Cardiac fibroblast (primary cell): ENCODE measurements at regions not wholly inside any gene's neighbourhood (a gene's known extent, or its start where the extent isn't known, plus 50 kb on each side); places are given as distances from the start of the nearest gene placed in this dataset.

Source experiments
- DNase-seq, 2 donors: peaks; one replicate each; pipeline versions ENCODE4 v3.0.0 to v3.0.0-alpha.2; 2010; ENCODE audit warnings: low read depth in 2 of 2
- H3K4me3 ChIP-seq, 2 donors: replicated peaks in 1 of 2; 1 replicate in 1 of 2; 2 replicates in 1 of 2; pipeline ENCODE4 v1.5.1; 2011; ENCODE audit warnings: low read depth in 2 of 2, low read length in 2 of 2, mild to moderate bottlenecking in 2 of 2, moderate library complexity in 1 of 2
- TF ChIP-seq, protein P1 (sequence below): IDR thresholded peaks from one replicate; pipeline ENCODE4 v1.5.1; 2011; ENCODE audit warnings: low read depth, mild to moderate bottlenecking, low read length, inconsistent platforms

- TF ChIP-seq, protein P1, sequence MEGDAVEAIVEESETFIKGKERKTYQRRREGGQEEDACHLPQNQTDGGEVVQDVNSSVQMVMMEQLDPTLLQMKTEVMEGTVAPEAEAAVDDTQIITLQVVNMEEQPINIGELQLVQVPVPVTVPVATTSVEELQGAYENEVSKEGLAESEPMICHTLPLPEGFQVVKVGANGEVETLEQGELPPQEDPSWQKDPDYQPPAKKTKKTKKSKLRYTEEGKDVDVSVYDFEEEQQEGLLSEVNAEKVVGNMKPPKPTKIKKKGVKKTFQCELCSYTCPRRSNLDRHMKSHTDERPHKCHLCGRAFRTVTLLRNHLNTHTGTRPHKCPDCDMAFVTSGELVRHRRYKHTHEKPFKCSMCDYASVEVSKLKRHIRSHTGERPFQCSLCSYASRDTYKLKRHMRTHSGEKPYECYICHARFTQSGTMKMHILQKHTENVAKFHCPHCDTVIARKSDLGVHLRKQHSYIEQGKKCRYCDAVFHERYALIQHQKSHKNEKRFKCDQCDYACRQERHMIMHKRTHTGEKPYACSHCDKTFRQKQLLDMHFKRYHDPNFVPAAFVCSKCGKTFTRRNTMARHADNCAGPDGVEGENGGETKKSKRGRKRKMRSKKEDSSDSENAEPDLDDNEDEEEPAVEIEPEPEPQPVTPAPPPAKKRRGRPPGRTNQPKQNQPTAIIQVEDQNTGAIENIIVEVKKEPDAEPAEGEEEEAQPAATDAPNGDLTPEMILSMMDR = no peak
- DNase-seq = no peak
- H3K4me3 ChIP-seq = no peak overlapping the region
Observed at GRCh38 chr16:87239545-87239944, 77.6 kb downstream of the C16orf95 start.

DNA sequence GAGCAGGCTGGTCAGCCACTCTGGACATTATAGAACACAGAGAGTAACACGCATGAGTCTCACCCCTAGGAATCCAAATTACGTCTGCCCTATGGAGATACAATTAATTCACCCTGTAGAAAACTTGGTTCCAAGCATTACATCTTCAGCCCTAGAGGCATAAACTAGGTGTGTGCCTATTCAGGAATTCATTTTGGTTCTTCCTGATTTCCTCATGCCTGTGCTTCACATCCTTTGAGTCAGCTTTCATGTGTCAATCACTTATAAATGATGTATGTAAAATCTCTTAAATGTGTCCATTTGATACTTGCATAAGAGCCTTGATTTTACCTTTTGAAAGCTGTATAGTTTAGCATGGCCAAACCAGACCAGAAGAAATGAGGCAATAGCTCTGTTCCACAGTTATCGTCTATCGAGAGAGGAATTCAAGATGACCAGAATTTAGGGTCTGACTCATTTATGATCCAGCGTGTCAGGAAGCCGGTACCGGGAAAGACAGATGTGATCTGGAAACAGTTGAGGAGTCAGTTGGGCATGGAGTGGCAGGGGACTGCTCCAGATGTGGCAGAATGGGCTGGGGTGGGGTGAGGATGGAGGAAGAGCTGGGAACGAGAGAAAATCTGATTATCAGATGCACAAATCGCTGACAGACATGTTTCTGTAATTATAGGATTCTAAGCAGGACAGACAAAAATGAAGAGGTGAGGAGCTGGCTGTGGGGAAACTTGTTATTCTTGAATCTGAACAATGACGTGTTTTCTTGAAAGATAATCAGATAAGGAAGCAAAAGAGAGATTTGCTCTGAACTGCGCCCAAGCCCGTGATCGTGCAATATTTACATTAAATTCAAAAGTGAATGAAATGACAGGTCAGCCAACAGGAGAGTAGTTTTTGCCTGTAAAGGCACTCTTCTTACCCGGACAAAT lies 76.7 kb downstream of the C16orf95 start:
- no peak overlapping the region for H3K4me3 ChIP-seq
- no peak for DNase-seq
- TF ChIP-seq, protein P1 = no peak

- TF ChIP-seq, protein P1 = no peak
- no peak for DNase-seq
- no peak overlapping the region for H3K4me3 ChIP-seq
Observed at GRCh38 chr16:87241137-87241771, 75.9 kb downstream of the C16orf95 start.

- DNase-seq = no peak
- TF ChIP-seq, protein P1 = no peak
- no peak overlapping the region for H3K4me3 ChIP-seq
Observed at GRCh38 chr16:87243478-87243877, 73.7 kb downstream of the C16orf95 start.

DNA sequence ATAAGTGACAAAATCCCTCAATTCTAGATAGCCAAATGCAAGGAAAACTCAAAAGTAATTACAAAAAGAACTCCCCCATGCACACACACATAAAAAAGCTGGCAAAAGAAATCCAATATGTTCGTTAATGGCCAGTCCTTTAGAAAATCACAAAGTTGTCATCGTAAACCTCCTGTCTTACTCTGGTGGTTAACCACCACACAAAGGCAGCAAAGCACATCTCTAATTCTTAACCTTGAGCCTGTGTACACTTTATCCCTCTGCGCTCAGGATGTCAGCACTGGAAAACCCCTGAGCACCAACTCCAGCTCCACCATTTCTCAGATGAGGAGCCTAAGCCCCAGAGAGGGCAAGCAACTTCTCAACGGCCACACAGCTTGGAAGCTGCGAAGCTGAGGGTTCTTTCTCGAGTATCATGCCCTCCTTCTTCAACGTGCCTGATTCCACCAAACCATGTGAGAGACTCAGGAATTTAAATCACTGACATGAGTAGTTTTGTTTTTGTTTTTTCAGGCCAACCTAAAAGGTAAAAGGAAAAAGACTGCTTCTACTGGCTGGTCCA lies 72.5 kb downstream of the C16orf95 start:
- no peak overlapping the region for H3K4me3 ChIP-seq
- TF ChIP-seq, protein P1 = no peak
- DNase-seq = no peak

GRCh38 chr16:87245511-87245910 lies 71.7 kb downstream of the C16orf95 start:
- no peak overlapping the region for H3K4me3 ChIP-seq
- TF ChIP-seq, protein P1 = no peak
- DNase-seq = peak; percentile 16 to 28
